ENCODE measurements at regions not wholly inside any gene's neighbourhood (a gene's known extent, or its start where the extent isn't known, plus 50 kb on each side); places are given as distances from the start of the nearest gene placed in this dataset.

- Histone ChIP-seq H2AFZ (0 out of 2 replicates have a peak overlapping the region, but pooled peaks have one; percentile 30), H3K9me2 (ENCODE audit: insufficient read depth) (no peaks in the 10 kb centered on the region), H3K4me2 (peak overlapping the region; percentile 41), H3K79me2 (ENCODE audit: low read depth) (no peaks in the 10 kb centered on the region), H3K27me3 (ENCODE audit: insufficient read depth, low read depth) (no peaks in the 10 kb centered on the region), H3K4me1 (replicated peaks; ENCODE audit: insufficient read depth) (peaks cover 43% of the 10 kb centered on the region), H4K20me1 (ENCODE audit: insufficient read depth) (no peaks in the 10 kb centered on the region), H3K9me3 (ENCODE audit: insufficient read depth, low read depth) (peaks cover 10% of the 10 kb centered on the region; the same call in 1 of the 2 replicates), H3K36me3 (ENCODE audit: low read depth) (no peaks in the 10 kb centered on the region; the same call in 1 of the 2 replicates), H3F3A (ENCODE audit: insufficient read depth, low read depth) (peaks cover 30% of the 10 kb centered on the region), H3K4me3 (no peak overlapping the region), H3K27ac (peak overlapping the region; percentile 74)
- BruUV-seq (replicated peaks), result no TSS peak
- CTCF ChIA-PET, result no interaction called here
- intact Hi-C loops (cut with micrococcal nuclease; ENCODE audit: unreplicated experiment), result loop anchor here (1.0 to 5.0 kb wide), 7 partner anchors 42 to 125 kb away; partner anchors contain the start of gene CD24
- POLR2A ChIA-PET (ENCODE audit: unreplicated experiment), result interaction anchor here (0.7 kb wide), 1 partner anchor 23 kb away, joined by 3 read pairs; no protein-coding TSS in a partner anchor
- DNase-seq, result peak; percentile 20 to 76
- no peak for TF ChIP-seq CTCF (conservative IDR thresholded peaks at IDR 0.05)
- no peak for TF ChIP-seq EZH2 (IDR thresholded peaks at IDR 0.05; ENCODE audit: low read depth)
Measured at GRCh38 chr6:106870824-106871717, 103.5 kb downstream of the CD24 start.

GRCh38 chr6:106870069-106870468 is 104.5 kb downstream of the CD24 start:
- Histone ChIP-seq H3K9me3 (ENCODE audit: insufficient read depth, low read depth) (peaks cover 6% of the 10 kb centered on the region; the same call in 1 of the 2 replicates), H3K9me2 (ENCODE audit: insufficient read depth) (no peaks in the 10 kb centered on the region), H4K20me1 (ENCODE audit: insufficient read depth) (no peaks in the 10 kb centered on the region), H3K4me2 (peak overlapping the region; percentile 41), H3K27me3 (ENCODE audit: insufficient read depth, low read depth) (no peaks in the 10 kb centered on the region), H3K27ac (peak overlapping the region; percentile 74), H3K36me3 (ENCODE audit: low read depth) (no peaks in the 10 kb centered on the region; the same call in 1 of the 2 replicates), H3F3A (ENCODE audit: insufficient read depth, low read depth) (peaks cover 30% of the 10 kb centered on the region), H3K4me3 (no peak overlapping the region), H3K79me2 (ENCODE audit: low read depth) (no peaks in the 10 kb centered on the region), H2AFZ (no peak overlapping the region), H3K4me1 (replicated peaks; ENCODE audit: insufficient read depth) (peaks cover 43% of the 10 kb centered on the region)
- ChIA-PET CTCF (no interaction called here), POLR2A (ENCODE audit: unreplicated experiment) (interaction anchor here (0.5 to 1.0 kb wide), 3 partner anchors 10 to 65 kb away, joined by 4 to 8 read pairs (median 6); no protein-coding TSS in a partner anchor)
- intact Hi-C loops (cut with micrococcal nuclease; ENCODE audit: unreplicated experiment), result loop anchor here (1.0 to 5.0 kb wide), 7 partner anchors 43 to 124 kb away; partner anchors contain the start of gene CD24
- BruUV-seq (replicated peaks), result no TSS peak
- peak; percentile 60 to 99 for DNase-seq
- TF ChIP-seq EZH2 (IDR thresholded peaks at IDR 0.05; ENCODE audit: low read depth) (no peak), CTCF (conservative IDR thresholded peaks at IDR 0.05) (no peak)

- H3K9me2 ChIP-seq (ENCODE audit: insufficient read depth), result no peaks in the 10 kb centered on the region
- BruUV-seq (replicated peaks), result no TSS peak
- H3K79me2 ChIP-seq (ENCODE audit: low read depth), result no peaks in the 10 kb centered on the region
- H4K20me1 ChIP-seq (ENCODE audit: insufficient read depth), result no peaks in the 10 kb centered on the region
- no peak for DNase-seq
- TF ChIP-seq CTCF (conservative IDR thresholded peaks at IDR 0.05) (no peak), EZH2 (IDR thresholded peaks at IDR 0.05; ENCODE audit: low read depth) (no peak)
- H3K4me2 ChIP-seq, result peak overlapping the region; percentile 41
- no peak overlapping the region for H3K4me3 ChIP-seq
- intact Hi-C loops (cut with micrococcal nuclease; ENCODE audit: unreplicated experiment), result no loop called here
- ChIA-PET CTCF (no interaction called here), POLR2A (ENCODE audit: unreplicated experiment) (no interaction called here)
- H3K9me3 ChIP-seq (ENCODE audit: insufficient read depth, low read depth), result peaks cover 3% of the 10 kb centered on the region; the same call in 1 of the 2 replicates
- no peaks in the 10 kb centered on the region for H3K27me3 ChIP-seq (ENCODE audit: insufficient read depth, low read depth)
- H3F3A ChIP-seq (ENCODE audit: insufficient read depth, low read depth), result peaks cover 30% of the 10 kb centered on the region
- H2AFZ ChIP-seq, result no peak overlapping the region
- H3K36me3 ChIP-seq (ENCODE audit: low read depth), result no peaks in the 10 kb centered on the region; the same call in 1 of the 2 replicates
- H3K4me1 ChIP-seq (replicated peaks; ENCODE audit: insufficient read depth), result peaks cover 43% of the 10 kb centered on the region
- peak overlapping the region; percentile 74 for H3K27ac ChIP-seq
Measured at GRCh38 chr6:106869203-106869602, 105.3 kb downstream of the CD24 start.

All from PC-9 (cell line).